GM12865 (cell line): ENCODE measurements at regions not wholly inside any gene's neighbourhood (a gene's known extent, or its start where the extent isn't known, plus 50 kb on each side); places are given as distances from the start of the nearest gene placed in this dataset.
"Not testable (repeated sequence)": the region's sequence is repeated elsewhere in the genome, so short reads cannot be mapped to it uniquely, and the experiment has no call there.

Experiments
- DNase-seq: peaks from one replicate; pipeline ENCODE4 v3.0.0; 2010; ENCODE audit warnings: low read depth
- H3K4me3 ChIP-seq: 2 replicates; pipeline ENCODE4 v1.5.1; 2011; ENCODE audit warnings: mild to moderate bottlenecking, low read depth, low read length, control low read depth
- TF ChIP-seq, protein P1 (sequence below): IDR thresholded peaks from 2 replicates; pipeline ENCODE4 v1.5.1; 2011; ENCODE audit warnings: low read length, control low read depth, low read depth, inconsistent platforms; ENCODE audit not compliant: insufficient read depth; ENCODE audit errors: missing control alignments

DNA sequence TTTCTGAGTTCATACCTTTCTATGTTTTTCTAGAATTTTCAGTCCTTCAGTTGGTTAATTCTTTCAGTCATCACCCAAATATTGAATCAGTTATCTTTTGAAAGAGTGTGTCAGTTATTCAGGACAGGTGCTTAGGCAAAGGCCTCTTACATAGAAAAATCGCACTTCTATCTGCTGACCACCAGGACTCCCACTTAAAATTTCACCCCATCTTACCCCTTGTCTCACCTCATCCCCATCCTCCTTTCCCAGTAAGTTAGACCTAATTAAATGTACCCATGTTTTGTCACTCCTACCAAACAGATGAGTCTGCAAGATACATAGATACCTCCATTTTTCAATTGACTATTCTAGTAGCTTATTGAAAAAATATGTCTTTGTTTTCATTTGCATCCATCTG lies 159.9 kb upstream of the PIK3R1 start:
- no peak for DNase-seq
- TF ChIP-seq, protein P1, sequence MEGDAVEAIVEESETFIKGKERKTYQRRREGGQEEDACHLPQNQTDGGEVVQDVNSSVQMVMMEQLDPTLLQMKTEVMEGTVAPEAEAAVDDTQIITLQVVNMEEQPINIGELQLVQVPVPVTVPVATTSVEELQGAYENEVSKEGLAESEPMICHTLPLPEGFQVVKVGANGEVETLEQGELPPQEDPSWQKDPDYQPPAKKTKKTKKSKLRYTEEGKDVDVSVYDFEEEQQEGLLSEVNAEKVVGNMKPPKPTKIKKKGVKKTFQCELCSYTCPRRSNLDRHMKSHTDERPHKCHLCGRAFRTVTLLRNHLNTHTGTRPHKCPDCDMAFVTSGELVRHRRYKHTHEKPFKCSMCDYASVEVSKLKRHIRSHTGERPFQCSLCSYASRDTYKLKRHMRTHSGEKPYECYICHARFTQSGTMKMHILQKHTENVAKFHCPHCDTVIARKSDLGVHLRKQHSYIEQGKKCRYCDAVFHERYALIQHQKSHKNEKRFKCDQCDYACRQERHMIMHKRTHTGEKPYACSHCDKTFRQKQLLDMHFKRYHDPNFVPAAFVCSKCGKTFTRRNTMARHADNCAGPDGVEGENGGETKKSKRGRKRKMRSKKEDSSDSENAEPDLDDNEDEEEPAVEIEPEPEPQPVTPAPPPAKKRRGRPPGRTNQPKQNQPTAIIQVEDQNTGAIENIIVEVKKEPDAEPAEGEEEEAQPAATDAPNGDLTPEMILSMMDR: no peak
- no peak overlapping the region for H3K4me3 ChIP-seq

DNA sequence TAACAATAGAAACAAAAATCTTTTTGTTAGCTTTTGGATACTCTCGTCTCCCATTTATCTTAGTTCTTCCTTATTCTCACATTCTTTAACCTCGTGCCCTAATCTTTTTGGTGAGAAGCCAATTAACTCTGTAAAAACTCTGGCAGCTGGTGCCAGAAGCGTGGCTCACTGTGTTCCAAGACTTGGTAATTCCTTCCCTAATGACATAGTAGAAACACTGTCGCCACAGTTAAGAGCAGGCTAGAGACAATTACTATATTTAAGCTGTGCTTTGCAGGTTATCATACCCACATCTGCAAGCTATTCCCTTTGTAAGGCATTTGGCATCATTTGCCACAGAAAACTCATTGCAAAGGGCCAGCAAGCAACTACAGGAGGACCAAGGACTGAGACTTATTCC lies 160.9 kb upstream of the PIK3R1 start:
- H3K4me3 ChIP-seq: no peak overlapping the region
- DNase-seq: no peak
- TF ChIP-seq, protein P1: no peak

DNA sequence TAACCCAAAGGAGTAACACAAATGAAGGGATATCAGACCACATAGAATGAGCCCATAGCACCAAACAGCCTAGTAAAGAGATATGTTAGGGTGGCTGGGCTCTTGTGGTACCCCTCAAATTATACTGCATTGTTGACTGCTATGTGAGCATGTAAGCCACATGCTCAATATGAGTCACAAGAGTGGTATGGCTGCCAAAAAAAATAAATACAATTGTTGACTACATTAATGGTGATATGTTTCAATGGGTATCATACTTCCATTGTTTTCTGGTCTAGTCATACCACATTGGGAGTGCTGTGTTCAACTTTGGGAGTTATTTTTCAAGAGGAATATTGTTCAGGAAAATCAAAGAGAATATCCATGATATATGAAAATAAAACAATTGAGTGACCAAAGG lies 162.4 kb upstream of the PIK3R1 start:
- no peak overlapping the region for H3K4me3 ChIP-seq
- TF ChIP-seq, protein P1: no peak
- no peak for DNase-seq

DNA sequence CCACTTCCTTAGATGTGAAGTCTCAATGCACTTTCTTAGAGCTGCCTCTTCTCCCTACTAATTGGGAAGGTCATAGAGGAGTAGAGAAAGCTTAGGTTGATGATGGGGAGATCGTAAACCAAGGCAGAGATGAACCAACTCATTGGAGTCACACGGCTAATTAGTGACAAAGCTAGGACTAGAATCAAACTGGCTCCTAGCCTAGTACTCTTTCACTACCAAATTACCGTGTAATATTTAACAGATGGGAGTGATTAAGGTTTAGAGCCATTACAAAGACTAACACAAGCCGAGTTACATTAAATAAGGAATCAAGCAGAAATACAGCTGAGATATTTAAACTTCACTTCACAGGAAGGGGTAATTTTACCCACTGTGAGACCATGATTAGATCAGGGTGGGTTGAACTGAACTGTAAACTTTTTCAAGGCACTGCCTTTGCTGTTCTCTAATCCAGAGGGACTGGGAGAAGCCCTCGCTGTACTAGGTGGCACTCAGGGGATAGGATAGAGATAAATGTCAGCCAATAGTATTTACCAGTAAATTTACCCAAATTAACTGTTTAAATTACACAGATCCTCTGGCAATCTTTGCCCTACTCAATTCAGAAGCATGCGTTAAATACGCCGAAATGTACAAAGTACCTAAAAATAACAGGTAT lies 166.4 kb upstream of the PIK3R1 start:
- no peak overlapping the region for H3K4me3 ChIP-seq
- DNase-seq: no peak
- TF ChIP-seq, protein P1: no peak

DNA sequence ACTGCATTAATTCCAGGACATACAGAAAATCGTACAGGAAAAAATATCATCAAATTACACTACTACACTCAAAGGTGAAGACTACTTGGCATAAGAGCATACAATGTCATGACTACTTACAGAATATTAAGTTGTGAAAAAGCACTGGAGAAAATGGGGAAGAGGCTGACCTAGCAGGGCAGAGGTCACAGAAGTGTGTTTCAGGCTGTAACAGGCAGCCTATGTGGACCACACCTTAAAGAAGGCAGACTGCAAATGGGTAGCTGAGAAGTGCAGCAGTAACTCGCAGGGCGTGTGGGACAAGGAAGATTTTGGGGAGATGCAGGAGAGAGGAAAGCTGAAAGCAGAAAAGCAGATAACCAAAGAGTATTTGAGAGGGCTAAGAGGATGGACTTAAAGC lies 167.0 kb upstream of the PIK3R1 start:
- DNase-seq: no peak
- TF ChIP-seq, protein P1: no peak
- H3K4me3 ChIP-seq: no peak overlapping the region

DNA sequence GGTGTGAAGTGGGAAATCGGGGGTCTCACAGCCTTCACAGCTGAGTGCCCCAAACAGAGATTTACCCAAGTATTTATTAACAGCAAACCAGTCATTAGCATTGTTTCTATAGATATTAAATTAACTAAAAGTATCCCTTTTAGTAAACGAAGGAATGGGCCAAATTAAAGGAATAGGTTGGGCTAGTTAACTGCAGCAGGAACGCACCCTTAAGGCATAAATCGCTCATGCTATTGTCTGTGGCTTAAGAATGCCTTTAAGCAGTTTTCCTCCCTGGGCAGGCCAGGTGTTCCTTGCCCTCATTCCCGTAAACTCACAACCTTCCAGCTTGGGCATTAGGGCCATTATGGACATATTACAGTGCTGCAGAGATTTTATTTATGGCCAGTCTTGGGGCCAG lies 167.5 kb upstream of the PIK3R1 start:
- H3K4me3 ChIP-seq, DNase-seq: not testable (repeated sequence)

DNA sequence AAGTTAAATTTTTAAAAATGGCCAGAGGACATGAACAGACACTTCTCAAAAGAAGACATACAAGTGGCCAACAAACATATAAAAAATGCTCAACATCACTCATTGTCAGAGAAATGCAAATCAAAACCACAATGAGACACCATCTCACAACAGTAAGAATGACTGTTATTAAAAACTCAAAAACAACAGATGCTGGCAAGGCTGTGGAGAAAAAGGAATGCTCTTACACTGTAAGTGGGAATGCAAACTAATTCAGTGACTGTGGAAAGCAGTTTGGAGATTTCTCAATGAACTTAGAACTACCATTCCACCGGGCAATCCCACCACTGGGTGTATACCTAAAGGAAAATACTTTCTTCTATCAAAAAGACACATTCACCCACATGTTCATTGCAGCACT lies 168.5 kb upstream of the PIK3R1 start:
- no peak for DNase-seq
- TF ChIP-seq, protein P1: no peak
- H3K4me3 ChIP-seq: no peak overlapping the region
